Stomach (tissue), 4 donors: ENCODE measurements at regions not wholly inside any gene's neighbourhood (a gene's known extent, or its start where the extent isn't known, plus 50 kb on each side); places are given as distances from the start of the nearest gene placed in this dataset.

ENCODE experiments used
- EP300 ChIP-seq: sonication (generic); formaldehyde crosslinking; IDR thresholded peaks from one replicate; pipeline ENCODE4 v1.6.1; 2017; ENCODE audit warnings: antibody characterized with exemption
- POLR2AphosphoS5 ChIP-seq, 3 donors: sonication (generic); formaldehyde crosslinking; IDR thresholded peaks; one replicate each; pipeline ENCODE4 v1.6.1; 2016; ENCODE audit warnings: antibody characterized with exemption in 3 of 3
- TF ChIP-seq, protein P1 (sequence below), 7 experiments: fragments of 450-650 bp in 4 of 7; fragments of 200-600 bp in 3 of 7; sonication (generic) in 3 of 7; IDR thresholded peaks; one replicate each; pipeline ENCODE4 v1.5.1; 2016 to 2019; ENCODE audit warnings: antibody characterized with exemption in 7 of 7, control low read depth in 2 of 7, mild to moderate bottlenecking in 1 of 7

DNA sequence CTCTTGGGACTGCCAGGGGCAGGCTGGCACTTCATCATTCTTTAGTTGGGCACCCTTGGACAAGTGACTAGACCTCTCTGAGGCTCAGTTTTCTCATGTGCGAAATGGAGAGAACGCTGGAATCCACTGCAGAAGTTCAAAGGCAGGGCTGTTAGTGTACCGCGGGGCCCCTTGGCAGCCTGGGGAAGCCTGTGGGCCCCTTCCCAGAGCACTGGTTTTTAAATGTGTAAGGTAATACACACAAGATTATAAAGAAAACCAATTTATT lies 209.5 kb upstream of the MVB12B start:
- TF ChIP-seq, protein P1, sequence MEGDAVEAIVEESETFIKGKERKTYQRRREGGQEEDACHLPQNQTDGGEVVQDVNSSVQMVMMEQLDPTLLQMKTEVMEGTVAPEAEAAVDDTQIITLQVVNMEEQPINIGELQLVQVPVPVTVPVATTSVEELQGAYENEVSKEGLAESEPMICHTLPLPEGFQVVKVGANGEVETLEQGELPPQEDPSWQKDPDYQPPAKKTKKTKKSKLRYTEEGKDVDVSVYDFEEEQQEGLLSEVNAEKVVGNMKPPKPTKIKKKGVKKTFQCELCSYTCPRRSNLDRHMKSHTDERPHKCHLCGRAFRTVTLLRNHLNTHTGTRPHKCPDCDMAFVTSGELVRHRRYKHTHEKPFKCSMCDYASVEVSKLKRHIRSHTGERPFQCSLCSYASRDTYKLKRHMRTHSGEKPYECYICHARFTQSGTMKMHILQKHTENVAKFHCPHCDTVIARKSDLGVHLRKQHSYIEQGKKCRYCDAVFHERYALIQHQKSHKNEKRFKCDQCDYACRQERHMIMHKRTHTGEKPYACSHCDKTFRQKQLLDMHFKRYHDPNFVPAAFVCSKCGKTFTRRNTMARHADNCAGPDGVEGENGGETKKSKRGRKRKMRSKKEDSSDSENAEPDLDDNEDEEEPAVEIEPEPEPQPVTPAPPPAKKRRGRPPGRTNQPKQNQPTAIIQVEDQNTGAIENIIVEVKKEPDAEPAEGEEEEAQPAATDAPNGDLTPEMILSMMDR (IDR thresholded peaks at IDR 0.05) = no peak
- TF ChIP-seq POLR2AphosphoS5 (IDR thresholded peaks at IDR 0.05) = no peak
- no peak for TF ChIP-seq EP300
